Endothelial cell (in vitro differentiated cells): ENCODE measurements at regions not wholly inside any gene's neighbourhood (a gene's known extent, or its start where the extent isn't known, plus 50 kb on each side); places are given as distances from the start of the nearest gene placed in this dataset.

Experiments
- DNase-seq: peaks from one replicate; pipeline ENCODE4 v3.0.0; 2021; ENCODE audit warnings: low spot score
- H3K27ac Mint-ChIP-seq: one replicate; pipeline ENCODE4 v1.8.0; 2021; ENCODE audit warnings: mixed read lengths, inconsistent platforms; ENCODE audit not compliant: unreplicated experiment
- H3K27me3 Mint-ChIP-seq: one replicate; pipeline ENCODE4 v1.8.0; 2021; ENCODE audit warnings: mild to moderate bottlenecking, moderate library complexity, mixed read lengths, inconsistent platforms; ENCODE audit not compliant: unreplicated experiment
- H3K36me3 Mint-ChIP-seq: one replicate; pipeline ENCODE4 v1.8.0; 2021; ENCODE audit warnings: mild to moderate bottlenecking, low read depth, mixed read lengths, inconsistent platforms; ENCODE audit not compliant: unreplicated experiment
- H3K4me1 Mint-ChIP-seq: one replicate; pipeline ENCODE4 v1.8.0; 2021; ENCODE audit warnings: mild to moderate bottlenecking, mixed read lengths, inconsistent platforms; ENCODE audit not compliant: unreplicated experiment
- H3K4me3 Mint-ChIP-seq: one replicate; pipeline ENCODE4 v1.8.0; 2021; ENCODE audit warnings: mild to moderate bottlenecking, mixed read lengths, inconsistent platforms; ENCODE audit not compliant: unreplicated experiment
- H3K9me3 Mint-ChIP-seq: one replicate; pipeline ENCODE4 v1.8.0; 2021; ENCODE audit warnings: mixed read lengths, inconsistent platforms; ENCODE audit not compliant: unreplicated experiment
- TF ChIP-seq, protein P1 (sequence below): fragments of 200-600 bp; sonication (generic); IDR thresholded peaks from one replicate; pipeline ENCODE4 v1.5.0; 2021; ENCODE audit warnings: antibody characterized with exemption; ENCODE audit not compliant: unreplicated experiment

DNA sequence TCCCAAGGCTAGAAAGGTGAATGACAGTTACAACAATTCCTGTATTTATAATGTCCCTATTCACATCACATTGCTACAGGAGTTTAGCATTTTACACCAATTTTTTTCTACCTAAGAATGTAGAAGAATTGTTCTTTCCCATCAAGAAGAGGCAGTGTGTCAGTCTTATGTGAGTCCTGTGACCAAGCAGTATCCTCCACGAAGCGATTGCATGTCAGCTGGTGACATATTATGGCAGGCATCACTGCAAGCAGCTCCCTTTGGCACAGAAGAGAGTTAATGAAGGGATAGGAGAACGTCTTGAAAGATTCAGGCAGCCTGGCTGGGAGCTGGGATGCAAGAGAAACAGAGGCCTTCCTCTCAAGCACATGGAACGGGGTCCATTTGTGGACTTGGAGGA, 199.8 kb downstream of the SMC2 start:
- TF ChIP-seq, protein P1, sequence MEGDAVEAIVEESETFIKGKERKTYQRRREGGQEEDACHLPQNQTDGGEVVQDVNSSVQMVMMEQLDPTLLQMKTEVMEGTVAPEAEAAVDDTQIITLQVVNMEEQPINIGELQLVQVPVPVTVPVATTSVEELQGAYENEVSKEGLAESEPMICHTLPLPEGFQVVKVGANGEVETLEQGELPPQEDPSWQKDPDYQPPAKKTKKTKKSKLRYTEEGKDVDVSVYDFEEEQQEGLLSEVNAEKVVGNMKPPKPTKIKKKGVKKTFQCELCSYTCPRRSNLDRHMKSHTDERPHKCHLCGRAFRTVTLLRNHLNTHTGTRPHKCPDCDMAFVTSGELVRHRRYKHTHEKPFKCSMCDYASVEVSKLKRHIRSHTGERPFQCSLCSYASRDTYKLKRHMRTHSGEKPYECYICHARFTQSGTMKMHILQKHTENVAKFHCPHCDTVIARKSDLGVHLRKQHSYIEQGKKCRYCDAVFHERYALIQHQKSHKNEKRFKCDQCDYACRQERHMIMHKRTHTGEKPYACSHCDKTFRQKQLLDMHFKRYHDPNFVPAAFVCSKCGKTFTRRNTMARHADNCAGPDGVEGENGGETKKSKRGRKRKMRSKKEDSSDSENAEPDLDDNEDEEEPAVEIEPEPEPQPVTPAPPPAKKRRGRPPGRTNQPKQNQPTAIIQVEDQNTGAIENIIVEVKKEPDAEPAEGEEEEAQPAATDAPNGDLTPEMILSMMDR, result no peak
- H3K27me3 Mint-ChIP-seq, result no peaks in the 10 kb centered on the region
- no peak overlapping the region for H3K4me3 Mint-ChIP-seq
- DNase-seq, result no peak
- H3K4me1 Mint-ChIP-seq, result no peaks in the 10 kb centered on the region
- no peaks in the 10 kb centered on the region for H3K36me3 Mint-ChIP-seq
- H3K9me3 Mint-ChIP-seq, result no peaks in the 10 kb centered on the region
- H3K27ac Mint-ChIP-seq, result no peak overlapping the region

DNA sequence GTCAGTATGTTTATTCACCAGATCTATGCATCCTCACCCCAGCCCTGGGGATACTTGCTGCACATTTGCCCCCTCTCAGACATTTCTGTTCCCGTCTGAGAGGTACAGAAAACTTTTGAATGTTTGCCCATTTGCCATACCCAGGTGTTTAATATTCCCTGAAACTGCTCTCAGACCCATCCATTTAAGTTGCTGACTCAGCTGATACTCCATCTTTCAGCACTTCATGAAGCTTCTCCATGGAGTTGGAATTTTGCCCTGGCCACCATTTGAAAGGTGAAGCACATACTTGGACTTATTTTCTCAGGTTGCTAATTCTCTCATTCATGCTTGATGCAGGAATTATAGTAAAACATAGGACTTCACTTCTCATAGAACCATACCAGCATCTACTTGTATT, 203.9 kb upstream of the OR13F1 start:
- no peak overlapping the region for H3K27ac Mint-ChIP-seq
- H3K4me1 Mint-ChIP-seq, result no peaks in the 10 kb centered on the region
- H3K9me3 Mint-ChIP-seq, result no peaks in the 10 kb centered on the region
- DNase-seq, result no peak
- TF ChIP-seq, protein P1, result no peak
- H3K27me3 Mint-ChIP-seq, result no peaks in the 10 kb centered on the region
- H3K36me3 Mint-ChIP-seq, result no peaks in the 10 kb centered on the region
- H3K4me3 Mint-ChIP-seq, result no peak overlapping the region

DNA sequence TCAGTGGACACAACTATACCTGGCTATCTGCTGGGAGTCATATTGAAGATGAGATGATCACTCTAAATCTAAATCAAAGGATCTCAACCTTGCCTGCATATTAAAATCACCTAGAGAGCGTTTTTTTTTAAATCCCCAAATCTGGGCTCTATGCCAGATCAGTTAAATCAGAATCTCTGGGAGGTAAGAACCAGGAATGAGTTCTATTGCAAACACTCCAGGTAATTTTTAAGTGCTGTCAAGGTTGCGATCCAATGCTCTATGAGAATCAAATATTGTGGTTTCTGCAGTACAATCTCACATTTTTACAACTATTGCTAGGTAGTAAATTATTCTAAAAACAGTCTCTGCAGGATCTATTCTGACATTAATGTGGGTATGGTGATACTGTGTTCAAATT, 202.3 kb upstream of the OR13F1 start:
- no peak overlapping the region for H3K27ac Mint-ChIP-seq
- no peak overlapping the region for H3K4me3 Mint-ChIP-seq
- no peaks in the 10 kb centered on the region for H3K9me3 Mint-ChIP-seq
- no peak for DNase-seq
- no peaks in the 10 kb centered on the region for H3K27me3 Mint-ChIP-seq
- H3K4me1 Mint-ChIP-seq, result no peaks in the 10 kb centered on the region
- TF ChIP-seq, protein P1, result no peak
- H3K36me3 Mint-ChIP-seq, result no peaks in the 10 kb centered on the region

DNA sequence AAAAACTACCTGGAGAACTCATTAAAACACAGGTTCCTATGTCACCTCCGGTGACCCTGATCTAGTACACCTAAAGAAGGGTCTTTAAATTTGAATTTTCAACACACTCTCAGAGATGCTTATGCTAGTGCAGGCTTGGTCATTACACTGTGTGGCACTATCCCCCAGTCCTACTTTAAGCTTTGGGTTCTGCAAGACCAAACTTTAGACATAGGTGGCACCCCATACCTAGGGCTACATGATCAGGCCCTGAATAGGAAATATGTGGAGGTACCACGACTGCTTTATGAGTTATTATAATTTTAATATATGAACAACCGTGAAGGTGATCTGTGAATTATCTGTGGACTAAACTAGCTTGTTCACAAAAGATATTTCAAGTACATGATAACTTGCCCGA, 201.3 kb upstream of the OR13F1 start:
- Mint-ChIP-seq H3K36me3 (no peaks in the 10 kb centered on the region), H3K4me1 (no peaks in the 10 kb centered on the region), H3K9me3 (no peaks in the 10 kb centered on the region), H3K27me3 (no peaks in the 10 kb centered on the region), H3K4me3 (no peak overlapping the region), H3K27ac (no peak overlapping the region)
- TF ChIP-seq, protein P1, result no peak
- DNase-seq, result no peak

DNA sequence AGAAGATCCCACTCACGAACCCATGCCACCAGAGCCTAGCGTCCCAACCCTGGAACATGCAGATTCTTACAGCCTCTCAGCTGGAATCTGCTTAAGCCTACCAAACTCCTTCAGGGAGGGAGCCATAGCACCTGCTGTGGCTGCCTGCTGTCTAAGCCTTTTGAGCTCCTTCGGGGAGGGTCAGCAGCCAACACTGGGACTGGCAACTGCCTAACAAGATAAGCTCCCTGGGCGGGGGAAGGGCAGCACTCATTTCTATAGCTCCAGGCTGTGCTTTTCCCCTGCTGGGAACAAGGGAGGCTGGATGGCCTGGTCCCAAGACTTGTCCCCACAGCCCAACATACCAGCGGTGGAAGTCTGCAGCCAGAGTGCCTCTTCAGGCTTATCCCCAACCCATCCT, 199.1 kb upstream of the OR13F1 start:
- TF ChIP-seq, protein P1, result no peak
- Mint-ChIP-seq H3K36me3 (no peaks in the 10 kb centered on the region), H3K9me3 (no peaks in the 10 kb centered on the region), H3K27ac (no peak overlapping the region), H3K4me1 (no peaks in the 10 kb centered on the region), H3K27me3 (no peaks in the 10 kb centered on the region), H3K4me3 (no peak overlapping the region)
- no peak for DNase-seq
